HUES64 (cell line): ENCODE measurements at regions not wholly inside any gene's neighbourhood (a gene's known extent, or its start where the extent isn't known, plus 50 kb on each side); places are given as distances from the start of the nearest gene placed in this dataset.

ENCODE experiments used
- H3K27ac ChIP-seq: 2 replicates; pipeline ENCODE4 v1.7.0; 2013; ENCODE audit warnings: low read depth, low read length, inconsistent platforms
- H3K27me3 ChIP-seq: 2 replicates; pipeline ENCODE4 v1.6.1; 2013; ENCODE audit warnings: mild to moderate bottlenecking, low read length; ENCODE audit not compliant: insufficient read depth
- H3K36me3 ChIP-seq: 2 replicates; pipeline ENCODE4 v1.6.1; 2013; ENCODE audit warnings: mild to moderate bottlenecking, low read length; ENCODE audit not compliant: insufficient read depth
- H3K4me1 ChIP-seq: 2 replicates; pipeline ENCODE4 v1.6.1; 2013; ENCODE audit warnings: mild to moderate bottlenecking, low read length, moderate library complexity; ENCODE audit not compliant: insufficient read depth
- H3K4me3 ChIP-seq: 2 replicates; pipeline ENCODE4 v1.5.1; 2013; ENCODE audit warnings: mild to moderate bottlenecking, low read length, moderate library complexity
- H3K9ac ChIP-seq: 2 replicates; pipeline ENCODE4 v1.6.1; 2013; ENCODE audit warnings: mild to moderate bottlenecking, low read depth, low read length
- H3K9me3 ChIP-seq: 2 replicates; pipeline ENCODE4 v1.6.1; 2013; ENCODE audit warnings: low read depth, low read length; ENCODE audit not compliant: insufficient read depth
- WGBS: fragments of 150-250, 120-280 bp; methylation state at CpG from one replicate; pipeline ENCODE4 v1.1.7; 2013; ENCODE audit warnings: missing lambda C conversion rate; 5-methylcytosine and 5-hydroxymethylcytosine counted together

- no peak overlapping the region for H3K9ac ChIP-seq
- H3K4me3 ChIP-seq: no peak overlapping the region
- H3K27ac ChIP-seq: no peak overlapping the region
- H3K36me3 ChIP-seq: no peaks in the 10 kb centered on the region
- no peaks in the 10 kb centered on the region for H3K9me3 ChIP-seq
- 98% methylated on average over 3 of the region's 3 CpGs for WGBS
- no peaks in the 10 kb centered on the region for H3K27me3 ChIP-seq
- H3K4me1 ChIP-seq: peaks cover 8% of the 10 kb centered on the region; the same call in 1 of the 2 replicates
These were observed 398.6 kb downstream of the PYDC2 start for GRCh38 chr3:191859531-191859930.

DNA sequence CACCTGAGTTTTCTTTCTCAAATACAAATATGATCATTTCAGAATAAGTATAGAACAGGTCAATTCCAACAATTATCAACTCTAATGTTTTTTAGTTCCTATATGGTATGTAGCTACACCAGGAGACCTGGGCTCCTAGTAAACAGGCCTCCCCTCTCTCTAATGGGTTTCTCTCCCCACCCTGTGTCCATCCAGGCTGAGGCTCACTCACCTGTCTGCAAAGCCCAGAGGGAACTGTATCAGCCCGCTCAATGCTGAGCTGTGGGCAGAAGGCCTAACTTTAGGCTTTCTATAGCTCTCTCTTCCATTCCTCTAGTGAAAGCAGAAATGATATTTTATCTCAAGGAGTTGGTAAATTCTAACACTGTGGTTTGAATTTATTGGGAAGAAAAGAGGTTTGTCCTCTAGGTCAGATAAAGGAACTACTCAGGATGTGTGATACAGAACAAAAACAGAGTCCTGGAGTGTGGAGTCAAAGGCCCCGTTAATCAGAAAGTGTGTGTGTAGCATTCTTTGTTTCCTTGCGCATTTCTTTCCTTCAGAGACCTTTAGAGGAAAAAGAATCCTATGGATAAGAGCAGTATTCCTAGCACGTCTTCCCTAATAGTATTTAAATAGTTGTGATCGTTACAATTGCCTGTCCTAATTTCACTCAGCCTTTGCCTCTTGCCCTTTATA is 408.9 kb downstream of the PYDC2 start:
- H3K36me3 ChIP-seq: no peaks in the 10 kb centered on the region
- no peak overlapping the region for H3K27ac ChIP-seq
- no peaks in the 10 kb centered on the region for H3K9me3 ChIP-seq
- 87% methylated on average over 3 of the region's 5 CpGs for WGBS
- H3K27me3 ChIP-seq: no peaks in the 10 kb centered on the region
- H3K4me1 ChIP-seq: peaks cover 14% of the 10 kb centered on the region; the same call in 1 of the 2 replicates
- no peak overlapping the region for H3K4me3 ChIP-seq
- H3K9ac ChIP-seq: 0 out of 2 replicates have a peak overlapping the region, but pooled peaks have one; percentile 4

- Histone ChIP-seq H3K36me3 (no peaks in the 10 kb centered on the region), H3K9ac (no peak overlapping the region), H3K27ac (no peak overlapping the region), H3K9me3 (no peaks in the 10 kb centered on the region), H3K4me1 (peaks cover 14% of the 10 kb centered on the region; the same call in 1 of the 2 replicates), H3K4me3 (no peak overlapping the region), H3K27me3 (no peaks in the 10 kb centered on the region)
- 96% methylated on average over 2 of the region's 2 CpGs for WGBS
These were observed 412.8 kb downstream of the PYDC2 start for GRCh38 chr3:191873736-191874135.

- no peak overlapping the region for H3K4me3 ChIP-seq
- WGBS: 74% methylated on average over 3 of the region's 3 CpGs
- no peaks in the 10 kb centered on the region for H3K36me3 ChIP-seq
- H3K9ac ChIP-seq: no peak overlapping the region
- no peak overlapping the region for H3K27ac ChIP-seq
- H3K9me3 ChIP-seq: no peaks in the 10 kb centered on the region
- H3K27me3 ChIP-seq: no peaks in the 10 kb centered on the region
- H3K4me1 ChIP-seq: peaks cover 9% of the 10 kb centered on the region; the same call in 1 of the 2 replicates
These were observed 421.3 kb downstream of the PYDC2 start for GRCh38 chr3:191882289-191882688.

DNA sequence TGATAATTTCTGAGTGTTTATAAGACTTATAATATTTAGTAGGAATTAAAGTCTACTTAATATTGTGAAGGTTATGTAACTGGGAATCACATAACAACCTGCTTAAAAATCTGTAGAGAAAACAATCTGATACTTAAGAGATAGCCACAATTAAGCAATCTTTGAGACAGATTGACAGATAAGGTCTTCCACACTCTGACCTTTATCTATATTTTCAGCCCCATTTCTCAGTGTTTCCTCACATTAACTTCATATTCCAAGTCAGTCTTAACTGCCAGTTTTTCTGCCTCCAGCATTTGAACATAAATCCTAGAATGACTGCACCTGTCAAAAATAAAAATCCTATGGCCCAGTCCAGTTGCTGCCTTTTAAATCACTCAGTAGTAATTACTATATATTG is 423.2 kb downstream of the PYDC2 start:
- Histone ChIP-seq H3K4me3 (no peak overlapping the region), H3K27ac (no peak overlapping the region), H3K9me3 (no peaks in the 10 kb centered on the region), H3K4me1 (peaks cover 13% of the 10 kb centered on the region; the same call in 1 of the 2 replicates), H3K9ac (no peak overlapping the region), H3K36me3 (no peaks in the 10 kb centered on the region), H3K27me3 (no peaks in the 10 kb centered on the region)

GRCh38 chr3:191889106-191889505 is 428.1 kb downstream of the PYDC2 start:
- Histone ChIP-seq H3K9me3 (no peaks in the 10 kb centered on the region), H3K27ac (0 out of 2 replicates have a peak overlapping the region, but pooled peaks have one; percentile 10), H3K27me3 (no peaks in the 10 kb centered on the region), H3K4me3 (no peak overlapping the region), H3K9ac (no peak overlapping the region), H3K4me1 (peaks cover 15% of the 10 kb centered on the region), H3K36me3 (no peaks in the 10 kb centered on the region)
- WGBS: 97% methylated on average over 4 of the region's 5 CpGs

DNA sequence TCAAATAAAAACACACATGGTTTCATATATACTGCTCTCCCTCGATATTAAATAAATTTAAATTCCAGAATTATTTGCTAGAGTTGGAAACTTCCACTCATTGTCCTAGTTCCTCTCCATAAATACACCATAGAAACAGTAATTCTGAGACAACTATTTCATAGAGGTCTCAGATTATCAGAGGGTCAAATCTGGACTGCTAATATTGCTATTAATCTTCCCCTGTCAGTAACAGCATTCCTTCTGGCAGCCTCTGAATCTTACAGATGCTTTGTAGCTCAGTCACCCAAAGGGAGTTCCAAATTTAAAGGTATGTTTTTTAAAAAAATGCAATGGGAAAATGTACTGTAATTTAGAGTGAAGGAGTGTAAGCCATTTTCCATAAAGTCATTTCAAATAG is 428.8 kb downstream of the PYDC2 start:
- WGBS: 92% methylated on average over 1 of the region's 1 CpG
- Histone ChIP-seq H3K36me3 (no peaks in the 10 kb centered on the region), H3K9me3 (no peaks in the 10 kb centered on the region), H3K27ac (no peak overlapping the region), H3K9ac (no peak overlapping the region), H3K27me3 (no peaks in the 10 kb centered on the region), H3K4me3 (no peak overlapping the region), H3K4me1 (peaks cover 21% of the 10 kb centered on the region)

- Histone ChIP-seq H3K9me3 (no peaks in the 10 kb centered on the region), H3K27me3 (no peaks in the 10 kb centered on the region), H3K9ac (no peak overlapping the region), H3K36me3 (no peaks in the 10 kb centered on the region), H3K27ac (peak overlapping the region; percentile 46; the same call in 1 of the 2 replicates), H3K4me3 (no peak overlapping the region), H3K4me1 (peaks cover 23% of the 10 kb centered on the region)
- WGBS: 50% methylated on average over 1 of the region's 1 CpG
These were observed 433.4 kb downstream of the PYDC2 start for GRCh38 chr3:191894406-191894805.

DNA sequence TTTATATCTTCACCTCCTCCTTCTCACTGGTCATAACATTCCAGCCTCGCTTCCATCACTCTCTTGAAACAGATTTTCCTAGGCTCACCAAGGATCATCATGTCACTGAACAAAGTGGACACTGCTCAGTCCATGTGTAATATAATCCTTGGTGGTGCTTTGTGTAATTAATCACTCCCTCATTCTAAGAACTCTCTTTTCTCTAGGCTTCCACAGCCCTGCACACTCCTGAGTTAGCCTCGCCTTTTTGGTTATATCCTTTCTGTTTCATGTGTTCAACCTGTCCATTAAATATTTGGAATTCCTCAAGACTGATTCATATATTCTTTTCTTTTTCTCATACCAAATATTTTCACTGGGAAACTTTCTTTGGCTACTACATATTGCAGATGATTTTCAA is 440.8 kb downstream of the PYDC2 start:
- Histone ChIP-seq H3K36me3 (no peaks in the 10 kb centered on the region), H3K27me3 (no peaks in the 10 kb centered on the region), H3K9me3 (peaks cover 2% of the 10 kb centered on the region; the same call in 1 of the 2 replicates), H3K4me3 (no peak overlapping the region), H3K9ac (no peak overlapping the region), H3K27ac (no peak overlapping the region), H3K4me1 (no peaks in the 10 kb centered on the region)
- 93% methylated on average over 2 of the region's 2 CpGs for WGBS

DNA sequence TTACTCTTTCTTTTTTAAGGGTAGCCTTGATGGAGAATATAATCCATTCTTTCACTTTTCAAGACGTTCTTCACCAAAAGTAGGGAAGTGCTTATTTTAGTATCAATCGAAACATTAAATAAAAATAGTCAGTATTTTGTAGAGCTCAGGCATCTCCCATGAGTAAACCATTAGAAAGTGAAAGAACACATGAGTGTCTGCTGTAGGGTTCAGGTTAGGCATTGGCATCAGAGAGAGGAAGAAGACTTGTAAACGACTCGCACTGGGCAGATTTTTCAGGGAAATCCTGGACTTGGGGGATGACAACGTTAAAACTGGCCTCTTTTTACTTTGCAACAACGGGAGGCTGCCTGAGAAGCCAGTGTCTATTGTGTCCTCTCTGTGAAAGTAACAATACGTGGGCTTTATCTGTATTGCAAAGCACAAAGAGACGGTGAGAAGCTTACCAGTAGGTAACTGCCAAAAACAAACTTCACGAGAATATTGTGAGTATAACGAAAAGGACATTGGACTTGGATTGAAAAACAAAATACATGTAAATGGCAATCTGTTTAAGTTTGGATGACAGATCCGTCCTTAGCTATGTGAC is 451.7 kb downstream of the PYDC2 start:
- WGBS: 94% methylated on average over 10 of the region's 11 CpGs

DNA sequence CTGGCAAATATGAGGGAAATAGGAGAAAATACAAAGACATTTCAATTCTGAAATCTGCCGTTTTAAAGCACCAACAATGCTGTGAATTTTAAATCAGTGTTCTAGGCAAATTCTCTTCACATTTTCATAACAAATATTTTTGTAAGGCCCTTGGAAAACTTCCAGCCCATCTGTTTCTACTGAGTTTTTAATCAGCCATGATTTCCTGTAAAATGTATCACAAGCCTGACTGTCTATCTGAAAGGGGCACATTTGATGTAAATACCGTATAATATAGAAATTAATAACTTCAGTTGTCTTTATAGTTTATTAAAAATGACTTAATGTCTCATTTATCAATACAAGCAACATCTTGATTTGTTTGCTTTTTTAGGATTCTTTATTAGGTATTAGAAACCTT is 454.7 kb downstream of the PYDC2 start:
- no peaks in the 10 kb centered on the region for H3K4me1 ChIP-seq
- no peak overlapping the region for H3K27ac ChIP-seq
- H3K9me3 ChIP-seq: no peaks in the 10 kb centered on the region
- 100% methylated on average over 1 of the region's 2 CpGs for WGBS
- H3K36me3 ChIP-seq: peaks cover 18% of the 10 kb centered on the region
- H3K4me3 ChIP-seq: no peak overlapping the region
- no peak overlapping the region for H3K9ac ChIP-seq
- no peaks in the 10 kb centered on the region for H3K27me3 ChIP-seq

More for the DNA sequence above, 451.7 kb downstream of the PYDC2 start:
- H3K4me3 ChIP-seq: no peak overlapping the region
- no peaks in the 10 kb centered on the region for H3K9me3 ChIP-seq
- H3K27ac ChIP-seq: no peak overlapping the region
- peaks cover 18% of the 10 kb centered on the region for H3K36me3 ChIP-seq
- H3K27me3 ChIP-seq: no peaks in the 10 kb centered on the region
- no peak overlapping the region for H3K9ac ChIP-seq
- no peaks in the 10 kb centered on the region for H3K4me1 ChIP-seq
